ENCODE measurements at regions not wholly inside any gene's neighbourhood (a gene's known extent, or its start where the extent isn't known, plus 50 kb on each side); places are given as distances from the start of the nearest gene placed in this dataset.

DNA sequence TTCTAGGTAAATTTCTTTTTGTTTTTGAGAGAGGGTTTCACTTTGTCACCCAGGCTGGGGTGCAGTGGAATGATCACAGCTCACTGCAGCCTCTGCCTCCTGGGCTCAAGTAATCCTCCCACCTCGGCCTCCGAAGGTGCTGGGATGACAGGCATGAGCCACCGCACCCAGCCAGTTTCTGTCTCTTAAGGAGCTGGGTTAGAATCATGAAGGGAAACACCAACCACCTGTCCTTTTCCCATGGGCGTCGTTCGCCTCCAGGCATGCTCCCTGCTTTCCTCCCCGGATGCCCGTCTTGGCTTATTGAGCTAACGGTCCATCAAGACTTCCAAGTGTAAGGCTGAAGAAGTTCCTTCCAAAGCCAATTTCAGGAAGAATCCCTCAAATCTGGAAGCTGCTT, 85.9 kb downstream of the SOX1 start:
- Histone ChIP-seq H3K27me3 (no peaks in the 10 kb centered on the region), H3K4me1 (no peaks in the 10 kb centered on the region), H3K27ac (no peak overlapping the region), H3K36me3 (no peaks in the 10 kb centered on the region), H3K4me3 (no peak overlapping the region), H3K9me3 (no peaks in the 10 kb centered on the region)
- TF ChIP-seq, protein P1, sequence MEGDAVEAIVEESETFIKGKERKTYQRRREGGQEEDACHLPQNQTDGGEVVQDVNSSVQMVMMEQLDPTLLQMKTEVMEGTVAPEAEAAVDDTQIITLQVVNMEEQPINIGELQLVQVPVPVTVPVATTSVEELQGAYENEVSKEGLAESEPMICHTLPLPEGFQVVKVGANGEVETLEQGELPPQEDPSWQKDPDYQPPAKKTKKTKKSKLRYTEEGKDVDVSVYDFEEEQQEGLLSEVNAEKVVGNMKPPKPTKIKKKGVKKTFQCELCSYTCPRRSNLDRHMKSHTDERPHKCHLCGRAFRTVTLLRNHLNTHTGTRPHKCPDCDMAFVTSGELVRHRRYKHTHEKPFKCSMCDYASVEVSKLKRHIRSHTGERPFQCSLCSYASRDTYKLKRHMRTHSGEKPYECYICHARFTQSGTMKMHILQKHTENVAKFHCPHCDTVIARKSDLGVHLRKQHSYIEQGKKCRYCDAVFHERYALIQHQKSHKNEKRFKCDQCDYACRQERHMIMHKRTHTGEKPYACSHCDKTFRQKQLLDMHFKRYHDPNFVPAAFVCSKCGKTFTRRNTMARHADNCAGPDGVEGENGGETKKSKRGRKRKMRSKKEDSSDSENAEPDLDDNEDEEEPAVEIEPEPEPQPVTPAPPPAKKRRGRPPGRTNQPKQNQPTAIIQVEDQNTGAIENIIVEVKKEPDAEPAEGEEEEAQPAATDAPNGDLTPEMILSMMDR (IDR thresholded peaks at IDR 0.05): no peak
- ATAC-seq (no peak), DNase-seq (peak; percentile 43)
- intact Hi-C loops (cut with DNase I): no loop called here

DNA sequence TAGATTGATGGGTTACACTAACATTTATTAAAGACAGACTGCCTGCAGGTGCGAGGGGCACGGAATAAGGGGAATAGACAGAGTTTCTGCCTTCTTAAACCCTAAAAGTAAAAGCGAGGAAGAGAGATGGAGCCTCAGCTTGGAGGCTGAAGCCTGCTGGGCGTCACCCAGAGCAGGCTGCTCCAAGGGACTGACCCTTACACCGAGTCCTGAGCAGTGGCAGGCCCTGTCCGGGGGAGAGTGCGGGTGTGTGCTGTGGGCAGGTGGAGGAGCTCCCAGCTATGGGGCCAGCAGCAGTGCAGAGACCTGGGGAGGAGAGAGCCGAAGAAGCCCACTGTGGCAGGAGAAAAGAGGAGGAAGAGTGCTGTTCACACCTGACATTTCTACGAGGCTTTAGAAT, 86.4 kb downstream of the SOX1 start:
- Histone ChIP-seq H3K36me3 (no peaks in the 10 kb centered on the region), H3K9me3 (no peaks in the 10 kb centered on the region), H3K4me1 (no peaks in the 10 kb centered on the region), H3K27me3 (no peaks in the 10 kb centered on the region), H3K27ac (no peak overlapping the region), H3K4me3 (no peak overlapping the region)
- DNase-seq (peak; percentile 18), ATAC-seq (no peak)
- intact Hi-C loops (cut with DNase I): no loop called here
- TF ChIP-seq, protein P1 (IDR thresholded peaks at IDR 0.05): no peak

DNA sequence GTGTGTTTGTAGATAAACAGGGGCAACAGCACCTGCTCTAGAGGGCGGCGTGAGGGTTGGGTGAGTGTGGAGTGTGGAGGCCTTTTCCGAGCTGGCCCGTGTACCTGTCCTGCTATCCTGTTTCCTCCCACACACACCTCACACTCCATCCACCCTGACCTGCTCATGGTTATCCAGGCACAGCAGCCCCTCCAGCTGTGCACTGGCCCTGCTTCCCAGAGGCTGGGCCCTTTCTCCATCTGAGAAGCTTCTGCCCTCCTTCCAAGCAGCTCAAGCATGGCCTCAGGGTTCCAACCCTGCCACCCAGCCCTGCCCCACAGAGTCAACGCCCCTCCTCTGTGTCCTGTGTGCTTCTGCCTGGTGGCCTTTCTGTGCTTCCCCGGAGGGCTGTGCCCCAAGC, 86.9 kb downstream of the SOX1 start:
- intact Hi-C loops (cut with DNase I): no loop called here
- Histone ChIP-seq H3K36me3 (no peaks in the 10 kb centered on the region), H3K9me3 (no peaks in the 10 kb centered on the region), H3K27me3 (no peaks in the 10 kb centered on the region), H3K4me3 (no peak overlapping the region), H3K4me1 (no peaks in the 10 kb centered on the region), H3K27ac (no peak overlapping the region)
- TF ChIP-seq, protein P1 (IDR thresholded peaks at IDR 0.05): no peak
- peak; percentile 40 for DNase-seq
- no peak for ATAC-seq

DNA sequence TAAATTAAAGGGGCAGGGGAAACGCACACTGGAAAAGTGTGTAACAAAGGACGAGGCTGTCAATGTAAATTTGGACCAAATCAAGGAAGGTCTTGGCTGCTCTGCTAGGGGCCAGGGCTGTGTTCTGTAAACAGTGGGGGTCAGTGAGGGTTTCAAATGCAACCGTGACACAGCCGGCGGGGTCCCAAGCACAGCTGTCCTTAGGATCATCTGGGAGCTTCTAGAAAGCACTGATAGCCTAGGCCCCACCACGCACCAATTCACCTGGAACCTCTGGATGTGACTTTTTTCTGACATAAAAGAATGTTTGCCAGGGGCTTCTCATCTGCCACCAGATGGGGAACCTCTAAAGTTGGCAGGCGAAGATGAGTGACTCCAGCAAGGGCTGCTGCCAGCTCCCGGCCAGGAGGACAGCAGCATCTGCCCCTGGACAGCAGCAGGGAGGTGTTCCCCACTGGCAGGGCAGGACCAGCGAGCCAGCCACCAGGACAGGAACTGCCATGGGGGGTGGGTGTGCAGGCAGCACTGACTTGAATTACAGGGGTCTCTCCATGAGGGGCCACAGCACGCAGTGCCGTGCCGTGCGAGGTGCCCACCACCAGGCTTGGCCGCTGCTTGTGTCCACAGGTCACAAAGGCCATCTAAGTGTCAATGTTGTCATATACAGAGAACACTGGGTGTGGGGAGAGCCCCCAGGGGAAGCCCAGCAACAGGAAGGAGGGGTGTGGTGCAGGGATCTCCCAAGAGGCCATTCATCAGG, 87.5 kb downstream of the SOX1 start:
- no peaks in the 10 kb centered on the region for H3K27me3 ChIP-seq
- no peaks in the 10 kb centered on the region for H3K4me1 ChIP-seq
- ATAC-seq (no peak), DNase-seq (peak; percentile 42)
- intact Hi-C loops (cut with DNase I): no loop called here
- no peak overlapping the region for H3K27ac ChIP-seq
- H3K4me3 ChIP-seq: no peak overlapping the region
- H3K9me3 ChIP-seq: no peaks in the 10 kb centered on the region
- no peaks in the 10 kb centered on the region for H3K36me3 ChIP-seq
- TF ChIP-seq, protein P1 (IDR thresholded peaks at IDR 0.05): no peak

DNA sequence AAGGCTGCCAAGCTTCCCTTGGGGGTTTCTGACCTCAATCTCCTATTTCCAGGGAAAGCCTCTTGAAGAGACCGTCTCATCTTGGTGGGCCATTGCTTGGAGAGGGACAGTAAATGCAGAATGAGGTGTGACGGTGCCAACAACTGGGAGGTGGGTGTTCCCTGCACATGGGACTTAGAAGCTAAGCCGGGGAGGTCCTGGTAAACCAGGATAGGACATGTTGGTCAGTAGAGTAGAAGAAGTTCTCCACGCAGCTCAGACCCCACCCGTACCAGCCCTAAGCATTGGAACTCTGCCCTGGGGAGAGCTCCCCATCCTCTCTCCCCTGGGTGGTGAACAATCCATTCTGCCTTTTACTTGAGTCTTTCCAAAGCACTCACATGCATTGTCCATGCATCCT, 92.0 kb downstream of the SOX1 start:
- intact Hi-C loops (cut with DNase I): no loop called here
- DNase-seq: peak; percentile 3
- TF ChIP-seq, protein P1 (IDR thresholded peaks at IDR 0.05): no peak
- Histone ChIP-seq H3K27ac (no peak overlapping the region), H3K4me3 (no peak overlapping the region), H3K4me1 (no peaks in the 10 kb centered on the region), H3K27me3 (peaks cover 22% of the 10 kb centered on the region), H3K36me3 (no peaks in the 10 kb centered on the region), H3K9me3 (no peaks in the 10 kb centered on the region)
- ATAC-seq: no peak

Data from upper lobe of right lung (tissue), 1 donor.